BJ (cell line): ENCODE measurements at regions not wholly inside any gene's neighbourhood (a gene's known extent, or its start where the extent isn't known, plus 50 kb on each side); places are given as distances from the start of the nearest gene placed in this dataset.

ENCODE experiments used
- CTCF ChIA-PET: fragments of 350-600 bp; formaldehyde crosslinking; extraction: SDS; loops from one replicate; lab custom pipeline; 2021; ENCODE audit warnings: antibody characterized with exemption, inconsistent platforms; lab: Yijun Ruan, JAX
- POLR2A ChIA-PET: fragments of 300-600 bp; sonication (Branson Sonifier 250); formaldehyde crosslinking; extraction: SDS; loops from one replicate; lab custom pipeline; 2021; ENCODE audit warnings: antibody characterized with exemption; lab: Charles Lee
- DNase-seq: peaks from one replicate; pipeline ENCODE4 v3.0.0-alpha.2; 2011; ENCODE audit warnings: low read depth
- H3K27me3 ChIP-seq: 2 replicates; pipeline ENCODE4 v1.6.0; 2011; ENCODE audit warnings: low read length; ENCODE audit not compliant: control insufficient read depth, insufficient read depth
- H3K36me3 ChIP-seq: 2 replicates; pipeline ENCODE4 v1.5.1; 2011; ENCODE audit warnings: low read length; ENCODE audit not compliant: control insufficient read depth, insufficient read depth
- H3K4me3 ChIP-seq: 2 replicates; pipeline ENCODE4 v1.5.1; 2011; ENCODE audit warnings: low read depth, mild to moderate bottlenecking, control low read depth, low read length
- TF ChIP-seq, protein P1 (sequence below): IDR thresholded peaks from 2 replicates; pipeline ENCODE4 v1.5.1; 2011; ENCODE audit warnings: low read depth, mild to moderate bottlenecking, control low read depth, inconsistent platforms, low read length, moderate library complexity; ENCODE audit not compliant: insufficient read depth

DNA sequence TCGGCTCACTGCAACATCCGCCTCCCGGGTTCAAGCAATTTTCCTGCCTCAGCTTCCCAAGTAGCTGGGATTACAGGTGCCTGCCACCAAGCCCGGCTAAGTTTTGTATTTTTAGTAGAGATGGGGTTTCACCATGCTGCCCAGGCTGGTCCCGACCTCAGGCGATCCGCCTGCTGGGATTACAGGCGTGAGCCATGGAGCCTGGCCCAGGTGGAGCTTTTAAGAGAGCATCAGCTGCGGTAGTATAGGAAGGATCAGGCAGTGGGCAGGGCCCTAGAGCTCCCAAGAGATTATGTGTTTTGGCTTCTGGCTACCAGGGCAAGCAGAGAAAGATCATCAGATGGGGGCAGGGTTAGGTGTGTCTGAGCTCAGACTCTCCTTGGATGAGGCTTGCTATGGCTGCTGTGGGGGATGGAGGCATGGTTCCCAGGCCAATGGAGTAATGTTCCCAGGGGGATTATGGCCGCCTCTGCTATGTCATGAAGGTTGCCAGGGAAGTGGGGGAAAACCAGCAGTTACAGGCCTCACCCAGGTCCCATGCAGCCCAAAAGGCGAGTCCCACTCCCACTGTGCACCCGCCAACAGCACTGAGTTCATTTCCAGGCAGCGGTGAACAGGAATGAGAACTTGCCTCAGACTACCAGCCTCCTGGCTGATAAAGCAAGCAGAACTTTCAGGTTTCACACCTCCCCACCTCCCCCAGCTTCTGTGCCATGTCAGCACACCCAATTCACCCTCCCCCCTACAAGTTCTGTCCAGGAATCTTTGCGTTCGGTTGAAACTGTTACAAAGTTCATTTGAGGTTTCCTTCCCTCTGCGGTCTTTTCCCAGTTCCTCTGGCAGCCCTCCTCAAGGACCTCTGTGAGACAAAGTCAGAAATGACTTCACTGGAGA, 507.6 kb downstream of the SPATA31D1 start:
- Histone ChIP-seq H3K27me3 (no peaks in the 10 kb centered on the region), H3K4me3 (no peak overlapping the region), H3K36me3 (no peaks in the 10 kb centered on the region)
- ChIA-PET CTCF (no interaction called here), POLR2A (no interaction called here)
- TF ChIP-seq, protein P1, sequence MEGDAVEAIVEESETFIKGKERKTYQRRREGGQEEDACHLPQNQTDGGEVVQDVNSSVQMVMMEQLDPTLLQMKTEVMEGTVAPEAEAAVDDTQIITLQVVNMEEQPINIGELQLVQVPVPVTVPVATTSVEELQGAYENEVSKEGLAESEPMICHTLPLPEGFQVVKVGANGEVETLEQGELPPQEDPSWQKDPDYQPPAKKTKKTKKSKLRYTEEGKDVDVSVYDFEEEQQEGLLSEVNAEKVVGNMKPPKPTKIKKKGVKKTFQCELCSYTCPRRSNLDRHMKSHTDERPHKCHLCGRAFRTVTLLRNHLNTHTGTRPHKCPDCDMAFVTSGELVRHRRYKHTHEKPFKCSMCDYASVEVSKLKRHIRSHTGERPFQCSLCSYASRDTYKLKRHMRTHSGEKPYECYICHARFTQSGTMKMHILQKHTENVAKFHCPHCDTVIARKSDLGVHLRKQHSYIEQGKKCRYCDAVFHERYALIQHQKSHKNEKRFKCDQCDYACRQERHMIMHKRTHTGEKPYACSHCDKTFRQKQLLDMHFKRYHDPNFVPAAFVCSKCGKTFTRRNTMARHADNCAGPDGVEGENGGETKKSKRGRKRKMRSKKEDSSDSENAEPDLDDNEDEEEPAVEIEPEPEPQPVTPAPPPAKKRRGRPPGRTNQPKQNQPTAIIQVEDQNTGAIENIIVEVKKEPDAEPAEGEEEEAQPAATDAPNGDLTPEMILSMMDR: no peak
- DNase-seq: no peak

DNA sequence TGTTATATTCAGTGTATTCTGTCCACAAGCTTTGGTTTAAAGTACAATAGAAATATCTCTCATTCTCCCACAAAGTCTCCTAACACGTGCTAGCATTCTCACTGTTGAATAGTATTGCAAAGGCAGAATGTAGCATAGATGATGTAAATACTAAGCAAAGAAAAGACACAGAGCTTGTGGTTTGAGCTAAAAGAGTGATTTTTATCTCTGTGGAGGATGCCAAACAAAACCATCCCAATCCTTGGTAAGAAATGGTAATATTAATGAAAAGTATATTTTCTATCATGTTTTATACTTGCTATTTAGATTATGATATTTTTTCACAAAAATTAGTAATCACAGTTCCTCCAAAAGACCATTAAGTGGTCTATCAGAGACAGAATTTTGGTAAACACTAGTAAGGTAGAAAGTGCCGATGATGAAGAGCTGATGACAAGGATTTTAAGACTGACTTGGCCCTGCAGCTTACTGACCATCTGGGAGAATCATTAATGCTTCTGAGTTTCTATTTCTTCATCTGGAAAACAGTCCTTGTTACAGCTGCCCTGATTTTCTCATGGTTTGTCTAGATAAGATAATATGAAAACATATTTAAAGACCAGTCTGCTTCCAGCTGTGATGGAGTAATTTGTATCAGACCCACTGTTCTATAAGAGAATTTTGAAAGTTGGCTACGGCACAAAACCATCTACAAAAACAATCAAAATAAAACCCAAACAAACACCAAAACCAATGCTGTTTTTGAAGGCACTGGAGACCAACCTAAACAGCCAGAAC, 510.2 kb downstream of the SPATA31D1 start:
- CTCF ChIA-PET: no interaction called here
- POLR2A ChIA-PET: no interaction called here
- TF ChIP-seq, protein P1: no peak
- no peaks in the 10 kb centered on the region for H3K36me3 ChIP-seq
- no peak overlapping the region for H3K4me3 ChIP-seq
- no peaks in the 10 kb centered on the region for H3K27me3 ChIP-seq
- DNase-seq: no peak

DNA sequence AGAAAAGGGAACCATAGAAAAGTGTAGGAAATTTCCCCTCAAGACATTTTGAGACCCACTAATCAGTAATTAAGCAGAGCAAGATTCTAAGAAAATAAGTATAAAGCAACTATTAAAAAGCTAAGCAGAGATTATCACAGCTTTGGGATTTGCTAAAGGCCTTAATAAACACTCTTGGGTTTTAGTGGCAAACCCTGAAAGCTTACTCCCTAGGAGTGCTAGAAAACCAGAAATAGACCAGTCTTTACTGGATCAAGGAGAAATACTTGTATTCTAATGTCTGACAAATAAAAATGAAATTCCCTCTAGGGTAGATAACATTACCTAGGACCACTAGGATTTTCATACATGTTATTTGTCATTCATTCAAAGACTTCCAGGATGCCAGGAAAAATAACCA, 510.8 kb downstream of the SPATA31D1 start:
- TF ChIP-seq, protein P1: no peak
- ChIA-PET POLR2A (no interaction called here), CTCF (no interaction called here)
- DNase-seq: no peak
- Histone ChIP-seq H3K36me3 (no peaks in the 10 kb centered on the region), H3K27me3 (no peaks in the 10 kb centered on the region), H3K4me3 (no peak overlapping the region)

DNA sequence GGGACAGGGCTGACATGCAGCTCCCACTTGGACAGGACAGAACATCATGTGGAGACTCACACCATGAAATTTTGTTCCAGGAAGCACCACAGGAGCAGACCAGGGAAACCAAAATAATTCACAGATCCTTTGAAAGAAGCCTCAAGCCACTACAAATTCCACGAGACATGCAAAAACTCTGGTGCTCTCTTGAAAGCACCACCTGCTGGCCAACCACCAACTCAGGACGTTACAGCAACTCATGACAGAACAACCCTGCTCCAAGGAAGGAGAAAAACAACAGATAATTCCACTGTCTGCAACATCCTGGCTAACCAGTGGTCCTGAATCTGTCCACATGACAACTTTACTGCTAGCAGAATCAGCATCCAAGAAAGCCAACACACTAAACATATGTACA, 516.0 kb downstream of the SPATA31D1 start:
- no peaks in the 10 kb centered on the region for H3K27me3 ChIP-seq
- DNase-seq: no peak
- ChIA-PET CTCF (interaction anchor here (1.6 kb wide), 1 partner anchor 11 kb away, joined by 3 read pairs; no protein-coding TSS in a partner anchor), POLR2A (no interaction called here)
- H3K36me3 ChIP-seq: no peaks in the 10 kb centered on the region
- TF ChIP-seq, protein P1: no peak
- H3K4me3 ChIP-seq: no peak overlapping the region

DNA sequence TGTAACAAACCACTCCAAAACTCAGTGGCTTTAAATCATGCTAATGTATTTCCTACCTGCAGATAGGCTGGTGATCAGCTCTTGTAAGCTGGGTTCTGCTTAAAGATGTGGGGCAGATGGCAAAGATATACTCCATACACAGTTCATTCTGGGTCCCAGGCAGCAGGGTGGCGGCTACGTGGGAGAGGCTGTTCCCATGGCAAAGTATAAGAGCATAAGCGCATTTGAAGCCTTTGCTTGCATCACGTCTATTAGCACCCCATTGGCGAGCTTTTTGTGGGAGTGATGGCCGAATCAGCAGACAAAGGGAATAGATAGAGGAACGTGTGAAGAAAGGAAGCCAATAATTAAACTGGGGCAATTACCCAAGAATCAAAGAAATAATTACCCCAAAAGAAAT, 523.1 kb downstream of the SPATA31D1 start:
- TF ChIP-seq, protein P1: no peak
- no peaks in the 10 kb centered on the region; the same call in 1 of the 2 replicates for H3K27me3 ChIP-seq
- H3K36me3 ChIP-seq: no peaks in the 10 kb centered on the region
- POLR2A ChIA-PET: no interaction called here
- H3K4me3 ChIP-seq: no peak overlapping the region
- CTCF ChIA-PET: no interaction called here
- no peak for DNase-seq
